Kidney (tissue), 13 donors: ENCODE measurements at regions not wholly inside any gene's neighbourhood (a gene's known extent, or its start where the extent isn't known, plus 50 kb on each side); places are given as distances from the start of the nearest gene placed in this dataset.

Experiments
- DNase-seq, 5 donors: peaks; one replicate each; pipeline ENCODE4 v3.0.0-alpha.2; 2013 to 2020
- FAIRE-seq: peaks from 2 replicates; lab custom pipeline; 2012; peaks lifted over from hg19 to GRCh38; lab: Jason Lieb, UNC
- H3K27ac ChIP-seq, 2 donors: one replicate each; pipeline ENCODE4 v1.7.0; 2013; ENCODE audit warnings: low read depth in 2 of 2, low read length in 2 of 2, inconsistent platforms in 1 of 2
- H3K27me3 ChIP-seq: one replicate; pipeline ENCODE4 v1.7.1; 2013; ENCODE audit warnings: low read length, inconsistent platforms; ENCODE audit not compliant: control insufficient read depth, insufficient read depth
- H3K36me3 ChIP-seq, 3 donors: one replicate each; pipeline versions ENCODE4 v1.7.0 to v1.7.1; 2013; ENCODE audit warnings: low read length in 3 of 3, control low read depth in 1 of 3, inconsistent platforms in 1 of 3; ENCODE audit not compliant: insufficient read depth in 3 of 3, control insufficient read depth in 2 of 3
- H3K4me1 ChIP-seq, 3 donors: one replicate each; pipeline versions ENCODE4 v1.7.0 to v1.7.1; 2013; ENCODE audit warnings: low read length in 3 of 3, inconsistent platforms in 1 of 3, low read depth in 1 of 3; ENCODE audit not compliant: control insufficient read depth in 2 of 3, insufficient read depth in 2 of 3
- H3K4me3 ChIP-seq, 3 donors: one replicate each; pipeline versions ENCODE4 v1.7.0 to v1.8.1; 2013; ENCODE audit warnings: low read length in 3 of 3, control low read depth in 1 of 3, inconsistent platforms in 1 of 3
- H3K9ac ChIP-seq, 3 donors: one replicate each; pipeline versions ENCODE4 v1.7.0 to v1.7.1; 2013; ENCODE audit warnings: low read length in 3 of 3, control low read depth in 1 of 3, inconsistent platforms in 1 of 3
- H3K9me3 ChIP-seq, 3 donors: one replicate each; pipeline versions ENCODE4 v1.7.0 to v1.7.1; 2013; ENCODE audit warnings: low read length in 3 of 3, control low read depth in 1 of 3, inconsistent platforms in 1 of 3; ENCODE audit not compliant: control insufficient read depth in 2 of 3, insufficient read depth in 1 of 3
- CTCF ChIP-seq: IDR thresholded peaks from 3 replicates; pipeline ENCODE4 v1.5.1; 2012; ENCODE audit warnings: mild to moderate bottlenecking, moderate library complexity, borderline replicate concordance; ENCODE audit not compliant: insufficient read depth; ENCODE audit errors: extremely low read depth
- intact Hi-C: fragments of 100-400 bp; cut with DNase I; formaldehyde crosslinking; loops from one replicate; pipeline ENCODE4 v1.11.1; 2022
- donor health status: control.
- donor health status: control.
- donor health status: control.
- donor health status: control.
- donor health status: control.
- donor health status: DM: yes; HTN: yes; CAD: no.
- donor health status: Normal renal cell carcinoma (clear cell type).

DNA sequence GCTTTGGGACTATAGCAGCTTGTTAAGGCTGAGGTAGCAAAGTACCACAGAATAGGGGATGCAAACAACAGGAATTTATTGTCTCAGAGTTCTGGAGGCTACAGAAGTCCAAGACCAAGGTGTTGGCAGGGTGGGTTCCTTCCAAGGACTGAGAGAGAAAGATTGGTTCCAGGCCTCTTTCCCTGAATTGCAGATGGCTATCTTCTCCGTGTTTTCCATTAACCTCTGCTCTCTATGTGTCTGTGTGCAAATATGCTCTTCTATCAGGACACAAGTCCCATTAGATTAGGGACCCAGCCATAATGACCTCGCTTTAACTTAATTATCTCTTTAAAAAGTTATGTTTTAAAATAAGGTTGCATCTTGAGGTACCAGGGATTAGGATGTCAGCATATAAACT, 1732.9 kb upstream of the SLC10A2 start:
- H3K4me3 ChIP-seq: no peak overlapping the region
- no peaks in the 10 kb centered on the region for H3K27me3 ChIP-seq
- H3K4me1 ChIP-seq: no peaks in the 10 kb centered on the region
- H3K9ac ChIP-seq: no peak overlapping the region
- no peak overlapping the region for H3K27ac ChIP-seq
- FAIRE-seq (no peak), DNase-seq (no peak)
- no peaks in the 10 kb centered on the region for H3K36me3 ChIP-seq
- H3K9me3 ChIP-seq: no peaks in the 10 kb centered on the region
- no peak for TF ChIP-seq CTCF
- intact Hi-C loops: no loop called here

DNA sequence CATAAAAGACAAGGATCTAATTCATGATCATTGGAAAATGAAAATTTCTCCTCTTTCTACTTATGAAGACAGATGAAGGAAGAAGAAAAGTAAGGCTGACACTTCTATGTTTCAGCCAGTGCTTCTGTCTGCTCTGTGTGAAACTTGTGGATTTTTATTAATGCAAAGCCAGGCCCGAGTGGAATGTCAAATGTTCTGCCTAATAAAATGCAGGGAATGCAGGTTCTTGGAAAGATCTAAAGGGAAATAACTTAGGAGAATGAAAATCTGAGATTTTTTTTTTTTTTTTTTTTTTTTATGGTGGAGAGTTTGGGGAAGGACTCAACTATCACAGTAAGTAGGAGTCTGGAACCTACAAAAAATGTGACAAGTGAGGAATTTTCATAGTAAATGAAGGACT, 1732.3 kb upstream of the SLC10A2 start:
- H3K27ac ChIP-seq: no peak overlapping the region
- no peaks in the 10 kb centered on the region for H3K9me3 ChIP-seq
- TF ChIP-seq CTCF: no peak
- no peak for FAIRE-seq
- DNase-seq: peak in 2 of 5 donors; percentile 61 to 62
- intact Hi-C loops: no loop called here
- H3K36me3 ChIP-seq: no peaks in the 10 kb centered on the region
- no peak overlapping the region for H3K9ac ChIP-seq
- no peaks in the 10 kb centered on the region for H3K4me1 ChIP-seq
- no peaks in the 10 kb centered on the region for H3K27me3 ChIP-seq
- H3K4me3 ChIP-seq: no peak overlapping the region

- H3K4me3 ChIP-seq: no peak overlapping the region
- FAIRE-seq (no peak), DNase-seq (no peak)
- intact Hi-C loops: no loop called here
- H3K27me3 ChIP-seq: no peaks in the 10 kb centered on the region
- H3K9me3 ChIP-seq: no peaks in the 10 kb centered on the region
- no peaks in the 10 kb centered on the region for H3K36me3 ChIP-seq
- no peak overlapping the region for H3K9ac ChIP-seq
- TF ChIP-seq CTCF: no peak
- no peak overlapping the region for H3K27ac ChIP-seq
- H3K4me1 ChIP-seq: no peaks in the 10 kb centered on the region
Measured at GRCh38 chr13:104796581-104796980, 1730.4 kb upstream of the SLC10A2 start.

DNA sequence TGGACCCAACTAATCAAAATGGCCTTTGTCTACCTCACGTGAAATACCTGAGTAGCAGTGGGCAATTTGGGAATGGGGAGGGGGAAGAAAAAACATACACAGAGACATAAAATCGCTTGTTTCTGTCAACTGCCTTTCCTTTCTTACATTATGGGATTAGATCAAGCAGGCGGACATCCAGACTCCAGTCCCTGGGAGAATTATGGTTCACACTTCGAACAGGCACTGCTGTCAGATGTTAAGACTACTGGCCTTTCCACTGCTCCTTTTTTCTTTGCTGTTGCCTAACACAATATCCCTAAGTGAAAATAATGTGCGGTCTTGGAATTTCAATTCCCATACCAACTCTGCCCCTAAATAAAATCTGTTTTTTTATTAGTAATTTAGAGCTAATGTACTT, 1719.7 kb upstream of the SLC10A2 start:
- no peaks in the 10 kb centered on the region for H3K9me3 ChIP-seq
- intact Hi-C loops: no loop called here
- no peak for TF ChIP-seq CTCF
- H3K4me3 ChIP-seq: no peak overlapping the region
- FAIRE-seq (no peak), DNase-seq (peak in 1 of 5 donors; percentile 34)
- H3K36me3 ChIP-seq: no peaks in the 10 kb centered on the region
- H3K9ac ChIP-seq: no peak overlapping the region
- H3K27ac ChIP-seq: no peak overlapping the region
- H3K27me3 ChIP-seq: no peaks in the 10 kb centered on the region
- no peaks in the 10 kb centered on the region for H3K4me1 ChIP-seq
